Endothelial cell of umbilical vein (primary cell): ENCODE measurements at regions not wholly inside any gene's neighbourhood (a gene's known extent, or its start where the extent isn't known, plus 50 kb on each side); places are given as distances from the start of the nearest gene placed in this dataset.

ENCODE experiments used
- BruUV-seq: library from RNA; stranded (reverse); fragments of 400-500 nt; replicated peaks from 2 replicates; lab custom pipeline; 2021; lab: Mats Ljungman, UMichigan
- CTCF ChIA-PET: fragments of 300-600, 350-600 bp; sonication (Branson Sonifier 250); formaldehyde crosslinking; loops from one replicate; lab custom pipeline; 2021; ENCODE audit warnings: antibody characterized with exemption, inconsistent platforms; lab: Charles Lee
- POLR2A ChIA-PET: fragments of 300-600, 350-600 bp; sonication (Branson Sonifier 250); formaldehyde crosslinking; loops from one replicate; lab custom pipeline; 2021; ENCODE audit warnings: antibody characterized with exemption, inconsistent platforms; lab: Charles Lee
- DNase-seq: peaks from one replicate; pipeline ENCODE4 v3.0.0-alpha.2; 2011; ENCODE audit warnings: low read depth, low spot score
- FAIRE-seq: peaks from 2 replicates; lab custom pipeline; 2011; peaks lifted over from hg19 to GRCh38; lab: Jason Lieb, UNC
- H2AFZ ChIP-seq: 2 replicates; pipeline ENCODE4 v1.6.0; 2012; ENCODE audit warnings: low read depth, low read length, control low read depth, inconsistent platforms
- H3K27ac ChIP-seq: 2 replicates; pipeline ENCODE4 v1.5.1; 2011; ENCODE audit warnings: low read depth, mild to moderate bottlenecking, control low read depth, low read length, moderate library complexity; ENCODE audit not compliant: insufficient read depth
- H3K27me3 ChIP-seq, 2 experiments: 2 replicates each; pipeline versions ENCODE4 v1.6.0 to v1.6.1; 2011; ENCODE audit warnings: low read length in 2 of 2, mixed read lengths in 1 of 2; ENCODE audit not compliant: control insufficient read depth in 2 of 2, insufficient read depth in 2 of 2
- H3K36me3 ChIP-seq, 2 experiments: 2 replicates in 1 of 2; 3 replicates in 1 of 2; pipeline ENCODE4 v1.5.1; 2011; ENCODE audit warnings: low read length in 2 of 2, mild to moderate bottlenecking in 1 of 2, moderate library complexity in 1 of 2; ENCODE audit not compliant: control insufficient read depth in 2 of 2, insufficient read depth in 2 of 2; ENCODE audit errors: extremely low read depth in 1 of 2
- H3K4me1 ChIP-seq: 3 replicates; pipeline ENCODE4 v1.5.1; 2011; ENCODE audit warnings: mild to moderate bottlenecking, low read length; ENCODE audit not compliant: control insufficient read depth, insufficient read depth; ENCODE audit errors: extremely low read depth
- H3K4me2 ChIP-seq: 2 replicates; pipeline ENCODE4 v1.6.1; 2011; ENCODE audit warnings: low read length, control low read depth, mixed read lengths; ENCODE audit not compliant: insufficient read depth
- H3K4me3 ChIP-seq, 3 experiments: fragments of 200-600 bp in 1 of 3; sonication (generic), shearing (Covaris generic) in 1 of 3; replicated peaks in 1 of 3; 2 replicates each; pipeline ENCODE4 v1.5.1; 2011 to 2016; ENCODE audit warnings: control low read depth in 3 of 3, low read length in 3 of 3, mild to moderate bottlenecking in 2 of 3, inconsistent platforms in 1 of 3, low read depth in 1 of 3, moderate library complexity in 1 of 3; ENCODE audit not compliant: insufficient read depth in 1 of 3
- H3K79me2 ChIP-seq: 2 replicates; pipeline ENCODE4 v1.6.0; 2012; ENCODE audit warnings: low read length, inconsistent platforms; ENCODE audit not compliant: control insufficient read depth, insufficient read depth
- H3K9ac ChIP-seq: replicated peaks from 2 replicates; pipeline ENCODE3; 2011; ENCODE audit warnings: low read length, control low read depth; ENCODE audit not compliant: insufficient read depth; ENCODE audit errors: extremely low read depth
- H3K9me1 ChIP-seq: replicated peaks from 3 replicates; pipeline ENCODE4 v1.6.0; 2011; ENCODE audit warnings: mild to moderate bottlenecking, low read length; ENCODE audit not compliant: control insufficient read depth, insufficient read depth; ENCODE audit errors: extremely low read depth
- H3K9me3 ChIP-seq: replicated peaks from 2 replicates; pipeline ENCODE4 v1.5.1; 2012; ENCODE audit warnings: low read length, inconsistent platforms; ENCODE audit not compliant: control insufficient read depth, insufficient read depth
- H4K20me1 ChIP-seq: replicated peaks from 2 replicates; pipeline ENCODE3; 2011; ENCODE audit warnings: mild to moderate bottlenecking, low read length; ENCODE audit not compliant: control insufficient read depth, insufficient read depth; ENCODE audit errors: extremely low read depth
- EZH2 ChIP-seq: IDR thresholded peaks from 2 replicates; pipeline ENCODE4 v1.6.1; 2012; ENCODE audit warnings: borderline replicate concordance, low read depth, mild to moderate bottlenecking, moderate library complexity, low read length, inconsistent platforms; ENCODE audit not compliant: severe bottlenecking
- FOS ChIP-seq: IDR thresholded peaks from 2 replicates; pipeline ENCODE4 v1.6.1; 2011; ENCODE audit warnings: mild to moderate bottlenecking, low read length, moderate library complexity, borderline replicate concordance; ENCODE audit not compliant: insufficient read depth
- GATA2 ChIP-seq: IDR thresholded peaks from 2 replicates; pipeline ENCODE4 v1.7.0; 2011; ENCODE audit warnings: low read depth, mild to moderate bottlenecking, moderate library complexity, mixed read lengths, low read length; ENCODE audit not compliant: insufficient read length, insufficient read depth
- JUN ChIP-seq: IDR thresholded peaks from 2 replicates; pipeline ENCODE4 v1.6.1; 2011; ENCODE audit warnings: borderline replicate concordance, low read depth; ENCODE audit not compliant: insufficient read length, insufficient read depth
- MYC ChIP-seq: IDR thresholded peaks from one replicate; pipeline ENCODE4 v1.6.1; 2011; ENCODE audit warnings: mild to moderate bottlenecking, low read depth, low read length
- POLR2A ChIP-seq: IDR thresholded peaks from 2 replicates; pipeline ENCODE4 v1.6.1; 2012; ENCODE audit warnings: low read depth, mild to moderate bottlenecking, control low read depth, low read length
- POLR2AphosphoS5 ChIP-seq: IDR thresholded peaks from 2 replicates; pipeline ENCODE4 v1.6.1; 2012; ENCODE audit warnings: low read depth, mild to moderate bottlenecking, control low read depth, low read length, moderate library complexity; ENCODE audit not compliant: insufficient read depth
- dilution Hi-C: fragments of 300-500 bp; cut with MboI; formaldehyde crosslinking; loops from one replicate; pipeline ENCODE4 v1.15.0; 2019; ENCODE audit warnings: low sequenced_read_pairs; ENCODE audit not compliant: extremely low pct_ligation_motif_present
- intact Hi-C: fragments of 100-400 bp; cut with micrococcal nuclease; formaldehyde crosslinking; loops from one replicate; pipeline ENCODE4 v1.10.0; 2022
- TF ChIP-seq, protein P1 (sequence below), 2 donors: IDR thresholded peaks; 1 replicate in 1 of 2; 2 replicates in 1 of 2; pipeline ENCODE4 v1.5.1; 2011; ENCODE audit warnings: low read length in 2 of 2, mild to moderate bottlenecking in 2 of 2, moderate library complexity in 2 of 2, control low read depth in 1 of 2, inconsistent platforms in 1 of 2, low read depth in 1 of 2; ENCODE audit not compliant: insufficient read depth in 1 of 2; ENCODE audit errors: extremely low read depth in 1 of 2
- TF ChIP-seq, protein P2 (sequence below): IDR thresholded peaks from 2 replicates; pipeline ENCODE4 v1.6.1; 2011; ENCODE audit not compliant: insufficient read depth, insufficient read length

DNA sequence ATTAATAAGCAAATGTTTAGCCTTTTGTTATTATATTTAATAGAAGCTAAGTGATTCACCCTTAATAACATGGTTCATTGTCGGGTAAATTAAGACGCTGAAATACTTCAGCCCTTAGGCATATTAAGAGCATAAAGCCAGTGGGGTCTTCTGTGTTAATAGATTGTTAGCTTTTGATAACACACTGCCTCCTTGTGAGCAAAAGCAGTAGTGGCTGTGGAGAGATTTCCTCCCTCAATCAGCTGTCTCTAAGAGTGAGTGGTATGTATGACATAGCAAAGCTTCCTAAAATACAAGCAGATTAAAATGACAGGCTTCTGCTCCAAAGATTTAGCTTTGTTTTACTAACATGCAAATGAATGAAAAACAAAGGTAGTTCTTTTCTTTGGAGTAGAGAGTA, 143.7 kb upstream of the SYT4 start:
- H3K9ac ChIP-seq: no peak overlapping the region
- dilution Hi-C loops (no loop called here), intact Hi-C loops (no loop called here)
- TF ChIP-seq MYC: no peak
- TF ChIP-seq FOS: no peak
- no peak for TF ChIP-seq GATA2
- TF ChIP-seq, protein P1, sequence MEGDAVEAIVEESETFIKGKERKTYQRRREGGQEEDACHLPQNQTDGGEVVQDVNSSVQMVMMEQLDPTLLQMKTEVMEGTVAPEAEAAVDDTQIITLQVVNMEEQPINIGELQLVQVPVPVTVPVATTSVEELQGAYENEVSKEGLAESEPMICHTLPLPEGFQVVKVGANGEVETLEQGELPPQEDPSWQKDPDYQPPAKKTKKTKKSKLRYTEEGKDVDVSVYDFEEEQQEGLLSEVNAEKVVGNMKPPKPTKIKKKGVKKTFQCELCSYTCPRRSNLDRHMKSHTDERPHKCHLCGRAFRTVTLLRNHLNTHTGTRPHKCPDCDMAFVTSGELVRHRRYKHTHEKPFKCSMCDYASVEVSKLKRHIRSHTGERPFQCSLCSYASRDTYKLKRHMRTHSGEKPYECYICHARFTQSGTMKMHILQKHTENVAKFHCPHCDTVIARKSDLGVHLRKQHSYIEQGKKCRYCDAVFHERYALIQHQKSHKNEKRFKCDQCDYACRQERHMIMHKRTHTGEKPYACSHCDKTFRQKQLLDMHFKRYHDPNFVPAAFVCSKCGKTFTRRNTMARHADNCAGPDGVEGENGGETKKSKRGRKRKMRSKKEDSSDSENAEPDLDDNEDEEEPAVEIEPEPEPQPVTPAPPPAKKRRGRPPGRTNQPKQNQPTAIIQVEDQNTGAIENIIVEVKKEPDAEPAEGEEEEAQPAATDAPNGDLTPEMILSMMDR (IDR thresholded peaks at IDR 0.05; ENCODE audit: extremely low read depth in 1 of 2, insufficient read depth in 1 of 2, low read depth in 1 of 2, low read length in 2 of 2): no peak
- TF ChIP-seq, protein P2, sequence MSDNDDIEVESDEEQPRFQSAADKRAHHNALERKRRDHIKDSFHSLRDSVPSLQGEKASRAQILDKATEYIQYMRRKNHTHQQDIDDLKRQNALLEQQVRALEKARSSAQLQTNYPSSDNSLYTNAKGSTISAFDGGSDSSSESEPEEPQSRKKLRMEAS: no peak
- no peak for TF ChIP-seq EZH2
- TF ChIP-seq POLR2AphosphoS5: no peak
- TF ChIP-seq POLR2A: no peak
- no peak for TF ChIP-seq JUN
- H3K79me2 ChIP-seq: no peaks in the 10 kb centered on the region
- no peaks in the 10 kb centered on the region for H3K36me3 ChIP-seq
- DNase-seq (no peak), FAIRE-seq (no peak)
- H3K4me1 ChIP-seq: no peaks in the 10 kb centered on the region
- no peaks in the 10 kb centered on the region for H4K20me1 ChIP-seq
- BruUV-seq: no TSS peak
- H3K27ac ChIP-seq: no peak overlapping the region
- POLR2A ChIA-PET: no interaction called here
- no peaks in the 10 kb centered on the region for H3K27me3 ChIP-seq
- no peaks in the 10 kb centered on the region for H3K9me3 ChIP-seq
- H3K4me2 ChIP-seq: no peak overlapping the region
- H3K4me3 ChIP-seq: no peak overlapping the region
- CTCF ChIA-PET: no interaction called here
- H3K9me1 ChIP-seq: no peaks in the 10 kb centered on the region
- H2AFZ ChIP-seq: no peak overlapping the region
